NOMO-1 treated with DMSO at 0.1 percent for 48 hours (cell line): ENCODE measurements at regions not wholly inside any gene's neighbourhood (a gene's known extent, or its start where the extent isn't known, plus 50 kb on each side); places are given as distances from the start of the nearest gene placed in this dataset.
"Not testable (repeated sequence)": the region's sequence is repeated elsewhere in the genome, so short reads cannot be mapped to it uniquely, and the experiment has no call there.

Experiments
- DNase-seq: peaks from one replicate; lab custom pipeline; 2025; ENCODE audit not compliant: unreplicated experiment; lab: John Stamatoyannopoulos, UW

- no peak for DNase-seq
Observed at GRCh38 chr12:34403706-34404376, 381.5 kb downstream of the ALG10 start.

- no peak for DNase-seq
Observed at GRCh38 chr12:34404377-34405285, 382.3 kb downstream of the ALG10 start.

GRCh38 chr12:34405286-34406227 lies 383.3 kb downstream of the ALG10 start:
- DNase-seq = no peak

GRCh38 chr12:34406228-34406995 lies 384.1 kb downstream of the ALG10 start:
- no peak for DNase-seq

- no peak for DNase-seq
Observed at GRCh38 chr12:34406996-34407300, 384.7 kb downstream of the ALG10 start.

GRCh38 chr12:34407813-34408212 lies 385.5 kb downstream of the ALG10 start:
- no peak for DNase-seq

- DNase-seq = not testable (repeated sequence)
Observed at GRCh38 chr12:34431509-34431908, 409.2 kb downstream of the ALG10 start.
